ENCODE measurements at regions not wholly inside any gene's neighbourhood (a gene's known extent, or its start where the extent isn't known, plus 50 kb on each side); places are given as distances from the start of the nearest gene placed in this dataset.

- H3K27ac ChIP-seq (ENCODE audit: low read depth, low read length), result no peak overlapping the region
- H3K27me3 ChIP-seq (ENCODE audit: control insufficient read depth, insufficient read depth, low read length), result no peaks in the 10 kb centered on the region
- no peak overlapping the region for H3K4me3 ChIP-seq (ENCODE audit: low read depth, low read length)
- DNase-seq (ENCODE audit: low read depth, low spot score), result peak; percentile 21
- no peaks in the 10 kb centered on the region; the same call in 1 of the 2 replicates for H3K9me3 ChIP-seq (ENCODE audit: control insufficient read depth, insufficient read depth, low read length)
- ChIA-PET POLR2A (interaction anchor here (0.7 kb wide), 1 partner anchor 104 kb away, joined by 3 read pairs; no protein-coding TSS in a partner anchor), CTCF (no interaction called here)
- no peak for TF ChIP-seq CTCF (IDR thresholded peaks at IDR 0.05; ENCODE audit: low read depth, low read length)
Observed at GRCh38 chr4:136664988-136665387, 867.3 kb downstream of the PCDH18 start.

- no peaks in the 10 kb centered on the region; the same call in none of the 2 replicates for H3K9me3 ChIP-seq (ENCODE audit: control insufficient read depth, insufficient read depth, low read length)
- ChIA-PET POLR2A (no interaction called here), CTCF (no interaction called here)
- no peaks in the 10 kb centered on the region for H3K27me3 ChIP-seq (ENCODE audit: control insufficient read depth, insufficient read depth, low read length)
- no peak for TF ChIP-seq CTCF (IDR thresholded peaks at IDR 0.05; ENCODE audit: low read depth, low read length)
- no peak for DNase-seq (ENCODE audit: low read depth, low spot score)
- H3K27ac ChIP-seq (ENCODE audit: low read depth, low read length), result no peak overlapping the region
- H3K4me3 ChIP-seq (ENCODE audit: low read depth, low read length), result no peak overlapping the region
Observed at GRCh38 chr4:136662539-136662938, 869.8 kb downstream of the PCDH18 start.

- DNase-seq (ENCODE audit: low read depth, low spot score), result no peak
- CTCF ChIA-PET, result no interaction called here
- Histone ChIP-seq H3K27me3 (ENCODE audit: control insufficient read depth, insufficient read depth, low read length) (no peaks in the 10 kb centered on the region), H3K9me3 (ENCODE audit: control insufficient read depth, insufficient read depth, low read length) (no peaks in the 10 kb centered on the region), H3K27ac (ENCODE audit: low read depth, low read length) (no peak overlapping the region), H3K4me3 (ENCODE audit: low read depth, low read length) (no peak overlapping the region)
- TF ChIP-seq CTCF (IDR thresholded peaks at IDR 0.05; ENCODE audit: low read depth, low read length), result no peak
- POLR2A ChIA-PET, result no interaction called here
Observed at GRCh38 chr4:136653640-136654406, 878.5 kb downstream of the PCDH18 start.

DNA sequence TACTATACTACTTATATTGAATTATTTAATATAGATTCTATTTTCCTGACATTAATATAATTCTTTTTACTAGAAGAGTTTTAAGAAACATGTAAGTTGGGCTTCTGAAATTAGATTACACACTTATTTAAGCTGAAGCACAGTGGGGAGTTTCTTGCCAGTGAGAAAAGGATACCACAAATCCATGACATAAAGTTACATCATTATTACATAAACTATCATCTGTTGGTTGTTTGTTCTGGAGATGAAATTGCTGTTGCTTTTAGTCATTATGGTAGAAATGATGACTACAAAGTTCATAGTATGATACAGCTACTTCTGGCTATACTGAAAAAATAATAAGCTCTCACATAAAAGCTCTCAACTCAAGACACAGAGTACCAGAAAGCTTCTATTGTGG lies 880.4 kb downstream of the PCDH18 start:
- Histone ChIP-seq H3K27me3 (ENCODE audit: control insufficient read depth, insufficient read depth, low read length) (no peaks in the 10 kb centered on the region), H3K9me3 (ENCODE audit: control insufficient read depth, insufficient read depth, low read length) (no peaks in the 10 kb centered on the region), H3K27ac (ENCODE audit: low read depth, low read length) (no peak overlapping the region), H3K4me3 (ENCODE audit: low read depth, low read length) (no peak overlapping the region)
- DNase-seq (ENCODE audit: low read depth, low spot score), result no peak
- POLR2A ChIA-PET, result no interaction called here
- TF ChIP-seq CTCF (IDR thresholded peaks at IDR 0.05; ENCODE audit: low read depth, low read length), result no peak
- CTCF ChIA-PET, result interaction anchor here (0.6 kb wide), 1 partner anchor 425 kb away, joined by 3 read pairs; no protein-coding TSS in a partner anchor

DNA sequence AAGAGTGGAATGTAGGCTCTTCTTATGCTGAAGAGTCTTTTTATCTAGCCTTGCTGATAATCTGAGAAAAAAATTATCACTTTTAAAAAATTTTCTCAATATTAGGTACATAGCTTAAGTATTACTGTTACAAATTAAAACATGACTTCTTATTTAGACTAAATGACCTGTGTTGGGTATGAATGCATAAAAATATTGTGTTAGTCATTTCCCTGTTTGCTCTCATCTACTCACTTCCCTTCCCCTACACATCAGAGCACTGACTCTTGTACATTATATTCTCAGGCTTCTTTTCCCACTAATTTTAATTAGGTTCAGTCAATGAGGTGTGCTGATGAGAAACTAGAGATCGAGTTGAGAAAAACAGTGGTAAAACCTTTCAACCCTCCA lies 881.0 kb downstream of the PCDH18 start:
- ChIA-PET CTCF (no interaction called here), POLR2A (no interaction called here)
- no peak overlapping the region for H3K4me3 ChIP-seq (ENCODE audit: low read depth, low read length)
- no peak overlapping the region for H3K27ac ChIP-seq (ENCODE audit: low read depth, low read length)
- DNase-seq (ENCODE audit: low read depth, low spot score), result no peak
- H3K27me3 ChIP-seq (ENCODE audit: control insufficient read depth, insufficient read depth, low read length), result no peaks in the 10 kb centered on the region
- TF ChIP-seq CTCF (IDR thresholded peaks at IDR 0.05; ENCODE audit: low read depth, low read length), result no peak
- no peaks in the 10 kb centered on the region for H3K9me3 ChIP-seq (ENCODE audit: control insufficient read depth, insufficient read depth, low read length)
